Cardiac muscle cell (in vitro differentiated cells and primary cell): ENCODE measurements at regions not wholly inside any gene's neighbourhood (a gene's known extent, or its start where the extent isn't known, plus 50 kb on each side); places are given as distances from the start of the nearest gene placed in this dataset.

ENCODE experiments used
- DNase-seq, 2 donors: peaks; one replicate each; pipeline versions ENCODE4 v3.0.0 to v3.0.0-alpha.2; 2010 to 2017; ENCODE audit warnings: low read depth in 1 of 2, low spot score in 1 of 2
- H3K27ac ChIP-seq: fragments of 200-600 bp; sonication (generic); 2 replicates; pipeline ENCODE4 v1.5.1; 2016
- H3K27me3 ChIP-seq: fragments of 200-600 bp; sonication (generic); 2 replicates; pipeline ENCODE4 v1.6.0; 2016; ENCODE audit warnings: control low read depth
- H3K36me3 ChIP-seq: fragments of 200-600 bp; sonication (generic); 2 replicates; pipeline ENCODE4 v1.5.1; 2016; ENCODE audit warnings: control low read depth
- H3K4me1 ChIP-seq: fragments of 200-600 bp; sonication (generic); 2 replicates; pipeline ENCODE4 v1.8.1; 2017; ENCODE audit warnings: low read depth, mild to moderate bottlenecking, mixed run types
- H3K4me3 ChIP-seq: fragments of 200-600 bp; sonication (generic); 2 replicates; pipeline ENCODE4 v1.5.1; 2016; ENCODE audit warnings: mild to moderate bottlenecking
- H3K9me3 ChIP-seq: fragments of 200-600 bp; sonication (generic); 2 replicates; pipeline ENCODE4 v1.5.1; 2017; ENCODE audit warnings: low read depth, mild to moderate bottlenecking, control low read depth
- CTCF ChIP-seq: IDR thresholded peaks from 2 replicates; pipeline ENCODE4 v1.5.1; 2012; ENCODE audit warnings: low read depth, mild to moderate bottlenecking, low read length

DNA sequence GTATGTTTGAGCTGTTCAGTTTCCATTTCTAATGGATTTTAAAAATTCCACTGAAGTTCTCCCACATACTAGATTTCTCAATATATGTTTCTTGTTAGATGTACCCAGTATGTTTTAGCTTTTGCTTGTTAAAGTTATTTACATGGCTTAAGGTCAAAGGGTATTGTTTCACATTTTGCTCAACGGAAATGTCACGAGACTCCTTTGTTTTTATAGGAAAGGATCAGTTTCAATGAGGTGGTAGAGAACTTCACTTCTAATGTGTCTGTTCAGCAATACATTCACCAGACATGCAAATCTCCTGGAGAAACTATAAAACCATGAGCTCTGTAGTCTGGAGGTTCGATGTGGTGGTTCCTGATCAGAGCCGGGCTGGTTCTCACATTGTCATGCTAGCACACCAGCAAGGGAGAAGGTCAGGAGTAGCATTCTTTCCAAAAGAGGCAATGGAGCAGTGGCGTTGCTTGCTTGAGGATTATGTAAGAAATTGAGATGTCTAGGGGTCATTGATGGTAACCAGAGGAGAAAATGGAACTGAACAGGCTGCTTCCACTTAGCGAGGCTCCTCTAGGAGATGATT lies 114.0 kb downstream of the RAB18 start:
- no peak overlapping the region for H3K27ac ChIP-seq
- no peaks in the 10 kb centered on the region for H3K36me3 ChIP-seq
- no peak for DNase-seq
- no peaks in the 10 kb centered on the region for H3K4me1 ChIP-seq
- no peak for TF ChIP-seq CTCF
- no peaks in the 10 kb centered on the region for H3K27me3 ChIP-seq
- H3K9me3 ChIP-seq: no peaks in the 10 kb centered on the region
- H3K4me3 ChIP-seq: no peak overlapping the region

DNA sequence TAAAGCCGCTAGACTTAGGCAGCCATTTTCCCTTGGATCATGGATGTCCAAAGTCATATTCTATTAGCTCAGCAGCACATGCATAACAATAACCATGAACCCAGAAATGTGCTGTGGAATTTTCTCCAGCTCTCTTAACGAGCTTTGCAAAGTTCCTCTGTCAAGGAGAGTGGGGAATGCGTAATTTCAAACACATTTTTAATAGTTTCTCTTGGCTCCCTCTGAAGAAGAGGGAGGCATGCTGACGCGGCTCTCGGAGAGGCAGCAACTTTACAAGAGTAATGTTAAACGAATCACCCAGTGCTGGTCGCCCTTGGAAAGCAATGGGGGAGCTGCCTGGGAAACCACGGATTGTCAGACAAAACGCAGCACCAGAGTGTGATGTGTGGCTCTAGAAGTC lies 114.8 kb downstream of the RAB18 start:
- no peaks in the 10 kb centered on the region for H3K9me3 ChIP-seq
- no peak overlapping the region for H3K27ac ChIP-seq
- no peak overlapping the region for H3K4me3 ChIP-seq
- no peaks in the 10 kb centered on the region for H3K27me3 ChIP-seq
- TF ChIP-seq CTCF: no peak
- H3K36me3 ChIP-seq: no peaks in the 10 kb centered on the region
- no peak for DNase-seq
- no peaks in the 10 kb centered on the region for H3K4me1 ChIP-seq

DNA sequence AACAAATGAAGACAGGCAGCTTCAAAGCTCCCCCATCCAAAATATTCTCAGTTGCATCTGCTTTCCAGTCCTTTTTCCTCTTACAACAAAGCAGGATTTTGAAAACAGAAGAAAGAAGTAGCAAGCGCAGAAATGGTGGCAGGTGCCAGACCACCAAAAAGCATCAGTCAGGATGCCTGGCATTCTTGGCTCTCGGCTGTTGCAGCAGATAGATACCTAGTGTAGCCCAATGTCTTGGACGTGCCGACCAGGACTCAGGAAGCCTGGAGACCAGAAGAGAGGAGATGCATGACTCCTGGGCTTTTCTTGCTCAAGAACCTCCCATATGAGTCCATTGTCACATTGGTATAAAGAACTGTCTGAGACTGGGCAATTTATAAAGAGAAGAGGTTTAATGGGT lies 115.2 kb downstream of the RAB18 start:
- Histone ChIP-seq H3K9me3 (no peaks in the 10 kb centered on the region), H3K27me3 (no peaks in the 10 kb centered on the region), H3K27ac (no peak overlapping the region), H3K4me3 (no peak overlapping the region), H3K36me3 (no peaks in the 10 kb centered on the region), H3K4me1 (no peaks in the 10 kb centered on the region)
- TF ChIP-seq CTCF: no peak
- no peak for DNase-seq

- H3K9me3 ChIP-seq: no peaks in the 10 kb centered on the region
- H3K27ac ChIP-seq: no peak overlapping the region
- no peak overlapping the region for H3K4me3 ChIP-seq
- no peaks in the 10 kb centered on the region for H3K36me3 ChIP-seq
- H3K4me1 ChIP-seq: no peaks in the 10 kb centered on the region
- DNase-seq: peak in 1 of 2 donors; percentile 7
- TF ChIP-seq CTCF: no peak
- H3K27me3 ChIP-seq: no peaks in the 10 kb centered on the region
Observed at GRCh38 chr10:27620430-27621397, 116.6 kb downstream of the RAB18 start.

DNA sequence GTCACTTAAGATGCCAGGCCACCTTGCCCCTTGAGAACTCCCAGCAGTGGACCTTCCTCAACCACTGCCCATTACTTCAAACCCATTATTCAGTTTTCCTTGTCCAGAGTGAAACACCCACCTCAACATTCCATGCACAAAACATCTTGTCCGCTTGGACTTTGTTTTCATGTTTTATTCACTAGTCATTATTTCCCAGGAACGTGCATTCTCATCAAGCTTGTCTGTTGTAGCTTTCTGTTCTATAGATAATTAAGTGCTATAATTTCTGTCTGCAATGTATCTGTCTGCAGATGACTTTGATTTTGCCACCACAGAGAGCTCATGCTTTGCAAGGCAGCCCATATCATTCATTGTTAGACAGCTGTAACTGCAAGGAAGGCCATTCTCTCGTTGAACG lies 117.4 kb downstream of the RAB18 start:
- no peaks in the 10 kb centered on the region for H3K27me3 ChIP-seq
- H3K4me3 ChIP-seq: no peak overlapping the region
- DNase-seq: no peak
- H3K9me3 ChIP-seq: no peaks in the 10 kb centered on the region
- no peak overlapping the region for H3K27ac ChIP-seq
- no peaks in the 10 kb centered on the region for H3K36me3 ChIP-seq
- TF ChIP-seq CTCF: no peak
- no peaks in the 10 kb centered on the region for H3K4me1 ChIP-seq
